Thoracic aorta (tissue), 2 donors: ENCODE measurements at regions not wholly inside any gene's neighbourhood (a gene's known extent, or its start where the extent isn't known, plus 50 kb on each side); places are given as distances from the start of the nearest gene placed in this dataset.

ENCODE experiments used
- ATAC-seq: fragments of 150-250 bp; one replicate; pipeline ENCODE4 v1.8.0; 2017; ENCODE audit warnings: low read depth; ENCODE audit not compliant: insufficient number of reproducible peaks, low FRiP score
- DNase-seq: peaks from one replicate; pipeline ENCODE4 v3.0.0-alpha.2; 2020; ENCODE audit warnings: low spot score
- H3K27ac ChIP-seq, 2 donors: fragments of 200-600 bp; sonication (generic); 1 replicate in 1 of 2; 2 replicates in 1 of 2; pipeline ENCODE4 v1.5.1; 2016; ENCODE audit warnings: mild to moderate bottlenecking in 2 of 2, moderate library complexity in 2 of 2
- H3K27me3 ChIP-seq: fragments of 200-600 bp; sonication (generic); replicated peaks from 2 replicates; pipeline ENCODE4 v1.6.0; 2016; ENCODE audit warnings: mild to moderate bottlenecking; ENCODE audit not compliant: insufficient read depth
- H3K36me3 ChIP-seq: fragments of 200-600 bp; sonication (generic); one replicate; pipeline ENCODE4 v1.5.1; 2016
- H3K4me1 ChIP-seq, 2 donors: fragments of 200-600 bp; sonication (generic); 1 replicate in 1 of 2; 2 replicates in 1 of 2; pipeline versions ENCODE4 v1.5.1 to v1.6.0; 2016; ENCODE audit warnings: low read depth in 2 of 2, mild to moderate bottlenecking in 1 of 2; ENCODE audit not compliant: control insufficient read depth in 1 of 2
- H3K4me3 ChIP-seq: fragments of 200-600 bp; sonication (generic); 2 replicates; pipeline ENCODE4 v1.5.1; 2016; ENCODE audit warnings: mild to moderate bottlenecking
- H3K9me3 ChIP-seq: fragments of 200-600 bp; sonication (generic); 2 replicates; pipeline ENCODE4 v1.5.1; 2016
- TF ChIP-seq, protein P1 (sequence below): fragments of 200-600 bp; sonication (generic); IDR thresholded peaks from one replicate; pipeline ENCODE4 v1.5.1; 2019; ENCODE audit warnings: antibody characterized with exemption

DNA sequence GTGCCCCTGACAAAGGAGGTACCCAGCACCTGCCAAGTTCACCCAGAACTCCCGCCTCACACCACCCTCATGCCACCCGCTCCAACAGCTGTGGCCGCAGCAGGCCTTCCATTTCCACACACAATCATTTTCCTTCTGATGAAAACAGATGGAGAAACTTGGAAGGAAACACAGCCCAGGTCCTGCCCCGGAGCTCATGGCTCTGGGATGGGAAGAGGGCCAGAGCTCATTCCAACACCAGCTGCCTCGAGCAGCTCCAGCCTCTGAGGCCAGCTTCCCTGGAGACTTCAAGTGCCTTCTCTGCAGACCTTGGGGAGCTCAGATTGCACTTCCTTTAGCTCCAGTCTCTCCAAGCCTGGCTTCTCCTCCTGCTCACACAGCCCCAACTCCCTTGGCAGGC lies 55.1 kb upstream of the CMKLR1 start:
- Histone ChIP-seq H3K4me1 (peaks cover 9 to 27% of the 10 kb centered on the region in 2 donors), H3K9me3 (no peaks in the 10 kb centered on the region), H3K36me3 (no peaks in the 10 kb centered on the region), H3K4me3 (peak overlapping the region; percentile 2), H3K27me3 (no peaks in the 10 kb centered on the region), H3K27ac (peak overlapping the region; percentile 35 to 45)
- no peak for DNase-seq
- TF ChIP-seq, protein P1, sequence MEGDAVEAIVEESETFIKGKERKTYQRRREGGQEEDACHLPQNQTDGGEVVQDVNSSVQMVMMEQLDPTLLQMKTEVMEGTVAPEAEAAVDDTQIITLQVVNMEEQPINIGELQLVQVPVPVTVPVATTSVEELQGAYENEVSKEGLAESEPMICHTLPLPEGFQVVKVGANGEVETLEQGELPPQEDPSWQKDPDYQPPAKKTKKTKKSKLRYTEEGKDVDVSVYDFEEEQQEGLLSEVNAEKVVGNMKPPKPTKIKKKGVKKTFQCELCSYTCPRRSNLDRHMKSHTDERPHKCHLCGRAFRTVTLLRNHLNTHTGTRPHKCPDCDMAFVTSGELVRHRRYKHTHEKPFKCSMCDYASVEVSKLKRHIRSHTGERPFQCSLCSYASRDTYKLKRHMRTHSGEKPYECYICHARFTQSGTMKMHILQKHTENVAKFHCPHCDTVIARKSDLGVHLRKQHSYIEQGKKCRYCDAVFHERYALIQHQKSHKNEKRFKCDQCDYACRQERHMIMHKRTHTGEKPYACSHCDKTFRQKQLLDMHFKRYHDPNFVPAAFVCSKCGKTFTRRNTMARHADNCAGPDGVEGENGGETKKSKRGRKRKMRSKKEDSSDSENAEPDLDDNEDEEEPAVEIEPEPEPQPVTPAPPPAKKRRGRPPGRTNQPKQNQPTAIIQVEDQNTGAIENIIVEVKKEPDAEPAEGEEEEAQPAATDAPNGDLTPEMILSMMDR = no peak
- ATAC-seq = no peak

DNA sequence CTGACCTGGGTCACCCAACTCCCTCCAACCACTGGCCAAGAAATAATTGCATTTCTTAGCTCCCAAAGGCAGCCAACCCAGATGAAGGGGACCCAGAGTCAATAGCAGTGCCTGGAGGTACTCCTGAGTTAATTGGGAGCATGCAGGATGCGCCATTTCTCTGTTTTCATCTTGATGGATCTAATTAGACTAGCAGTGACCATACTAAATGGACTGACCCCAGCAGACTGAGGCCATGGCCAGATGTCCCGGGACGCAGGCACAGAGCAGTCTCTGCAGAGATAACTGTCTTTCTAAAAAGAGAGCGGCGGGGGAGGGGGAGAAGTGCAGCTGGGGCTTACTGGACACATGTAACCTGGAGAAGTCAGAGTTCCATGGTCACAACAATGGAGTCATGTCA lies 53.2 kb upstream of the CMKLR1 start:
- no peaks in the 10 kb centered on the region for H3K9me3 ChIP-seq
- no peak for DNase-seq
- H3K36me3 ChIP-seq = no peaks in the 10 kb centered on the region
- TF ChIP-seq, protein P1 = no peak
- no peak for ATAC-seq
- H3K4me3 ChIP-seq = no peak overlapping the region
- H3K4me1 ChIP-seq = peaks cover 9 to 16% of the 10 kb centered on the region in 2 donors
- H3K27me3 ChIP-seq = no peaks in the 10 kb centered on the region
- H3K27ac ChIP-seq = no peak overlapping the region

DNA sequence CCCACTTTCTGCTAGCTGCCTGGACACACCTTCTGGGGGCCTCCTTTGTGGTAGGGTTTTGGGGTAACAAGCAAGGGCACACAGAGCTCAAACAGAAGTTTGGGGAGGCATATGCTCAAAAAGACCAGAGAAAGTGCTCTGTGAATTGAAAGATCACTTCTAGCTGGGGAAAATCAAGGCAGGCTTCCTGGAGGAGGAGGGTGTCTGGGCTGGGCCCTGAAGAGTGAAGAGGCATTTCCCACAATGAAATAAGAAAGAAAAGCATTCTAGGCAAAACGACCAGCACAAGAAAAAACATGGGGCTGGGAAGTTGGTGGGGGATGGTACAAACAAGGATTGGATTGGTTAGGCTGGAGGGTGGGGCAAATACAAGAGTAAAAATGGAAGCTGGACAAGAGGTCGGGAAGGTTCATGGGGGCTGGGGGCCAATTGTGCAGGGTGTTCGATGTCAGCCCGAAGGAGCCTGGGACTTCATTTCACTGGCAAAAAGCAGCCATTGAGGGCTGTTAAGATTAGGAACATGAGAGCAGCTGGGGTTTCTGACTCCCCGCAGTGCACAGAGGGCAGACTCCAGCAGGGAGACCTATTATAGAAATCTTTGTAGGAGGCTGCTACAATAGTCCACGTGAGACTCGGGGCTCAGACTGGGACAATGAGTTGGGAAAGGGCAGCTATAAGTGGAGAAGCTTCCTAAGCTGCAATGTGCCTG lies 51.5 kb upstream of the CMKLR1 start:
- Histone ChIP-seq H3K9me3 (no peaks in the 10 kb centered on the region), H3K4me3 (no peak overlapping the region), H3K36me3 (no peaks in the 10 kb centered on the region), H3K27me3 (no peaks in the 10 kb centered on the region), H3K27ac (no peak overlapping the region), H3K4me1 (peaks cover 9 to 16% of the 10 kb centered on the region in 2 donors)
- TF ChIP-seq, protein P1 = no peak
- ATAC-seq (no peak), DNase-seq (no peak)

DNA sequence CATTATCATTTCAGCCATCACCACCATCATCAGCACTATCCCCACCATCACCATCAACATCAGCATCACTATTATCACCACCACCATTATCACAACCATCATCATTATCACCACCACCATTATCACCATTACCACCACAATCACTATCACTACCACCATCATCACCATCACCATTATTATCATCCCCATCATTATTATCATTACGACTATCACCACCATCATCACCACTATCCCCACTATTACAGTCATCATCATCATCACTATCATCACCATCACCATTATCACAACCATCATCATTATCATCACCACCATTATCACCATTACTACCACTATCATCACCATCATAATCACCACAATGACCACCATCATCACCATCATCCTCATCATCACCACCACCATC lies 50.4 kb upstream of the CMKLR1 start:
- Histone ChIP-seq H3K4me1 (peaks cover 6 to 8% of the 10 kb centered on the region in 2 donors), H3K27ac (no peak overlapping the region), H3K4me3 (no peak overlapping the region), H3K9me3 (no peaks in the 10 kb centered on the region), H3K36me3 (no peaks in the 10 kb centered on the region), H3K27me3 (no peaks in the 10 kb centered on the region)
- ATAC-seq = no peak
- no peak for DNase-seq
- TF ChIP-seq, protein P1 = no peak
